OCI-LY1 (cell line): ENCODE measurements at regions not wholly inside any gene's neighbourhood (a gene's known extent, or its start where the extent isn't known, plus 50 kb on each side); places are given as distances from the start of the nearest gene placed in this dataset.

Source experiments
- H2AFZ ChIP-seq: fragments of 200-600 bp; sonication (generic), shearing (Covaris generic); 2 replicates; pipeline ENCODE4 v1.6.0; 2014; ENCODE audit warnings: antibody characterized with exemption, mild to moderate bottlenecking, low read length
- H3F3A ChIP-seq: fragments of 200-600 bp; sonication (generic), shearing (Covaris generic); 2 replicates; pipeline ENCODE4 v1.6.0; 2014; ENCODE audit warnings: mild to moderate bottlenecking, antibody characterized with exemption, low read length, moderate library complexity; ENCODE audit not compliant: insufficient read depth
- H3K27ac ChIP-seq: fragments of 200-600 bp; sonication (generic); 2 replicates; pipeline ENCODE4 v1.5.1; 2014; ENCODE audit warnings: low read length, mixed run types, mild to moderate bottlenecking, low read depth; ENCODE audit not compliant: poor library complexity, severe bottlenecking
- H3K27me3 ChIP-seq: fragments of 200-600 bp; sonication (generic); 2 replicates; pipeline ENCODE4 v1.6.0; 2014; ENCODE audit warnings: antibody characterized with exemption, mild to moderate bottlenecking, low read length, moderate library complexity; ENCODE audit not compliant: insufficient read depth
- H3K36me3 ChIP-seq: fragments of 200-600 bp; sonication (generic); 2 replicates; pipeline ENCODE4 v1.6.1; 2014; ENCODE audit warnings: mild to moderate bottlenecking, antibody characterized with exemption, low read length, moderate library complexity, mixed read lengths; ENCODE audit not compliant: insufficient read depth
- H3K4me1 ChIP-seq: fragments of 200-600 bp; sonication (generic); 2 replicates; pipeline ENCODE4 v1.5.1; 2014; ENCODE audit warnings: mild to moderate bottlenecking, low read length, moderate library complexity; ENCODE audit not compliant: insufficient read depth, severe bottlenecking
- H3K4me2 ChIP-seq: fragments of 200-600 bp; sonication (generic), shearing (Covaris generic); 2 replicates; pipeline ENCODE4 v1.6.1; 2014; ENCODE audit warnings: low read length
- H3K4me3 ChIP-seq: fragments of 200-600 bp; sonication (generic); 2 replicates; pipeline ENCODE4 v1.5.1; 2014; ENCODE audit warnings: low read length, low read depth, mild to moderate bottlenecking, mixed read lengths; ENCODE audit not compliant: poor library complexity, severe bottlenecking
- H3K79me2 ChIP-seq: fragments of 200-600 bp; shearing (Covaris generic); 2 replicates; pipeline ENCODE4 v1.6.1; 2016; ENCODE audit warnings: mixed run types, low read length, mixed read lengths; ENCODE audit not compliant: insufficient read depth
- H3K9ac ChIP-seq: fragments of 200-600 bp; sonication (generic), shearing (Covaris generic); 2 replicates; pipeline ENCODE4 v1.6.1; 2014; ENCODE audit warnings: mild to moderate bottlenecking, low read length, mixed read lengths
- H3K9me2 ChIP-seq: fragments of 200-600 bp; sonication (generic), shearing (Covaris generic); 2 replicates; pipeline ENCODE4 v1.6.1; 2014; ENCODE audit warnings: low read depth, mild to moderate bottlenecking, low read length, mixed read lengths
- H3K9me3 ChIP-seq: fragments of 200-600 bp; shearing (Covaris generic); 2 replicates; pipeline ENCODE4 v1.6.1; 2014; ENCODE audit warnings: low read length, mixed read lengths
- H4K20me1 ChIP-seq: fragments of 200-600 bp; sonication (generic), shearing (Covaris generic); 2 replicates; pipeline ENCODE4 v1.6.0; 2016; ENCODE audit warnings: mild to moderate bottlenecking, low read length; ENCODE audit not compliant: insufficient read depth
- EZH2 ChIP-seq: fragments of 200-600 bp; sonication (generic), shearing (Covaris generic); IDR thresholded peaks from 2 replicates; pipeline ENCODE4 v1.8.0; 2017; ENCODE audit warnings: borderline replicate concordance, mixed run types, mild to moderate bottlenecking, antibody characterized with exemption, low read length, moderate library complexity, mixed read lengths
- TF ChIP-seq, protein P1 (sequence below): fragments of 200-600 bp; sonication (generic), shearing (Covaris generic); IDR thresholded peaks from 2 replicates; pipeline ENCODE4 v1.5.1; 2017; ENCODE audit warnings: mild to moderate bottlenecking, antibody characterized with exemption, low read length, moderate library complexity, mixed read lengths

DNA sequence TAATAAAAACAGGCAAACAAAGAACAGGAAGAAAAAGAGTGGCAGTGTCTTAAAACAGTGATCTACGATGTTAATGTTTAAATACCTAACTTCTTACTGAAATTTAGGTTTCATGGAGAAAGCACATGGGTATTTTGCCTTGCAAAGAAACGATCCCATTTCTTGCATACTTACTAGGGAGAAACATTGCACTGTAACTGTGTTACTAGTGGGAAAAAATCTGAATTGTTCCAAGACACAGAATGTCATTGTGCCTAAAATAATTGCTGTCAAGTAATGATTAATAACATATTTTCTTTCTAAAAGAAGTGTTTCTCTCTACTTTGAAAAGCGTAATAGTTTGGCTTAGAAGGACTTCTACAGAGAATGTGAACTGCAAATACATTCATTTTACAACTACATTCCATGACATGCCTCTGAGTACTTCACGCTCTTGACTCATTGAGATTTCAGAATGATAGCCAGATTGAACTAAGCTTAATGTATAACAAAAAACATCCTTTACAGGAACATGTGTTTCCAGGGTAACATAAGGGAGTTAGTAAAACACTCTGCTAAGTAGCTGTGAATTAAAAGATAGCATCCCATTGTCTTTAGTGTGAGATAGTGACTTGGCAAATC, 256.2 kb upstream of the CPNE8 start:
- no peak overlapping the region for H3K4me2 ChIP-seq
- H3K4me1 ChIP-seq = no peaks in the 10 kb centered on the region
- H3K79me2 ChIP-seq = no peaks in the 10 kb centered on the region
- no peaks in the 10 kb centered on the region for H3K9me2 ChIP-seq
- no peaks in the 10 kb centered on the region for H3K27me3 ChIP-seq
- H3K36me3 ChIP-seq = no peaks in the 10 kb centered on the region
- no peak overlapping the region for H2AFZ ChIP-seq
- H3K27ac ChIP-seq = no peak overlapping the region
- no peak for TF ChIP-seq EZH2
- TF ChIP-seq, protein P1, sequence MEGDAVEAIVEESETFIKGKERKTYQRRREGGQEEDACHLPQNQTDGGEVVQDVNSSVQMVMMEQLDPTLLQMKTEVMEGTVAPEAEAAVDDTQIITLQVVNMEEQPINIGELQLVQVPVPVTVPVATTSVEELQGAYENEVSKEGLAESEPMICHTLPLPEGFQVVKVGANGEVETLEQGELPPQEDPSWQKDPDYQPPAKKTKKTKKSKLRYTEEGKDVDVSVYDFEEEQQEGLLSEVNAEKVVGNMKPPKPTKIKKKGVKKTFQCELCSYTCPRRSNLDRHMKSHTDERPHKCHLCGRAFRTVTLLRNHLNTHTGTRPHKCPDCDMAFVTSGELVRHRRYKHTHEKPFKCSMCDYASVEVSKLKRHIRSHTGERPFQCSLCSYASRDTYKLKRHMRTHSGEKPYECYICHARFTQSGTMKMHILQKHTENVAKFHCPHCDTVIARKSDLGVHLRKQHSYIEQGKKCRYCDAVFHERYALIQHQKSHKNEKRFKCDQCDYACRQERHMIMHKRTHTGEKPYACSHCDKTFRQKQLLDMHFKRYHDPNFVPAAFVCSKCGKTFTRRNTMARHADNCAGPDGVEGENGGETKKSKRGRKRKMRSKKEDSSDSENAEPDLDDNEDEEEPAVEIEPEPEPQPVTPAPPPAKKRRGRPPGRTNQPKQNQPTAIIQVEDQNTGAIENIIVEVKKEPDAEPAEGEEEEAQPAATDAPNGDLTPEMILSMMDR = no peak
- no peaks in the 10 kb centered on the region for H4K20me1 ChIP-seq
- H3K9ac ChIP-seq = no peak overlapping the region
- H3F3A ChIP-seq = no peaks in the 10 kb centered on the region
- H3K4me3 ChIP-seq = no peak overlapping the region
- no peaks in the 10 kb centered on the region for H3K9me3 ChIP-seq

DNA sequence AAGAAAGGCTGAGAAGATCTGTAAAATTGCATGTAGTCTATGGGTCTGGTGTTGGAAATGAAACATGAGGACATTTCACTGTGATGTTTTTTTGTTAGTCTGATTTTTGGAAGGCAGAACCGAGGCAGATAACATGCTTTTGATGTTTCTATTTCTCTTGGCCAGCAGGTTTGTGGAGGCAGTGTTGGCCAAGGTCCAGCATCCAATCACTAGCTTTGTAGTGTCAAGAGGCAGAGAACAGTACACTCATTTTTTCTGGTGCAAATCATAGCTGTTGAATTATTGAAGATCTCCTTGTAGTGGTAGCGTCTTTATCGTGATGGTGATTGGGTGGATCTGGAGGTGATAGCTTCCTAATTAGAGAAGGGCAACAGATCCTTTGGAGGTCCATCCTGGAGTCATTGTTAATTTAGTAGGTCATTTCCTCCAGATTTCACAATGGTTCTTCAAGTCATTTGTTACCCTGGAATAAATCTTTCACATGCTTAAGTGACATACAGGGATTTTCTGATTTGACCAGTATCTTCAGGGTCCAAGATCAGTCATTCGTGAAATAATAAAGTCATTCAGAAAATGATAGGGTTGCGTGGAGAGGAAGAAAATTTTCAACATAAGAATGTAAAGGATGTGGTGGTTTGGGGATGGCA, 252.4 kb upstream of the CPNE8 start:
- no peaks in the 10 kb centered on the region for H3F3A ChIP-seq
- TF ChIP-seq EZH2 = no peak
- TF ChIP-seq, protein P1 = no peak

DNA sequence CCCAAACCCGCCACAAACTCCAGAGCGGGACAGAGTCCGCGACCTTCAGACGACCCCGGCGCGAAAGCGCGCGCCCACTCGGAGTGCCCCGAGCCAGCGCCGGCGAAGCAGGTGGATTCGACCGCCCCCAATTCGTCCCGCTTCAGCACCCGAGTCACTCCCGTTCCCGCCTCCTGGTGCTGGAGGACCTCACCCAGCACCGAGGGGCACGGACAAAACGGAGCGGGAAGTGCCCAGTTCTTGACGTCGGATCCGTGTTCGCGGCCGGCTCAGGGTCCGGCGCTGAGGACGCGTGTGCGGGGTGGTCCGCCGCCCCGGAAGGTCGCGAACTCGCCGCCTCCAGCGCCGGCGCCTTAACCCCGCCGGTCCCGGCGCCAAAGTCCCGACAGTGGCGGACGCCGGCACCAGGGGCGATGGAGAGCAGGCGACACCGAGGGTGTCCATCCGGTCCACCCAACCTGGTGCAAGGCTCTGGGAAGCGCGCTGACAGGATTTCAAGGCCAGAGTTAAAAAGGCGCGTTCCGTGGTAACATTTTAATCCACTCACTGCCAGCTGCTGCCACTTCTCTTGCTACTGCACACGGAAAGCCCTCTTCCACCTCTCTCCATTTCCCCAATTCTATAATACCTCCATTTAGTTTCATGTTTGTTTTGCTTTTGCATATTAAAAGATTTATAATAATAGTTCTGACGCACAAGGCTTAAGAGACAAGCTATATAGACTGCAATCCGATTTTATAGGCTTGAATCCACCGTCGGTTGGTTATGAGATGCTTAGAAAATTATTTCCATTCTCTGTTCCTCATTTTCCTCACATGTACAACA, 240.0 kb upstream of the CPNE8 start:
- Histone ChIP-seq H3K4me1 (no peaks in the 10 kb centered on the region), H3K36me3 (no peaks in the 10 kb centered on the region), H3K4me2 (no peak overlapping the region), H3K27me3 (no peaks in the 10 kb centered on the region), H3K9me2 (no peaks in the 10 kb centered on the region), H4K20me1 (no peaks in the 10 kb centered on the region), H3K9ac (no peak overlapping the region), H3K27ac (no peak overlapping the region), H2AFZ (no peak overlapping the region), H3F3A (no peaks in the 10 kb centered on the region), H3K4me3 (no peak overlapping the region), H3K79me2 (no peaks in the 10 kb centered on the region), H3K9me3 (no peaks in the 10 kb centered on the region)
- TF ChIP-seq, protein P1 = no peak
- no peak for TF ChIP-seq EZH2

More for the DNA sequence above, 252.4 kb upstream of the CPNE8 start:
- no peaks in the 10 kb centered on the region for H3K36me3 ChIP-seq
- no peak overlapping the region for H3K4me2 ChIP-seq
- no peaks in the 10 kb centered on the region for H3K9me2 ChIP-seq
- no peak overlapping the region for H3K27ac ChIP-seq
- no peak overlapping the region for H2AFZ ChIP-seq
- H3K27me3 ChIP-seq = no peaks in the 10 kb centered on the region
- H3K79me2 ChIP-seq = no peaks in the 10 kb centered on the region
- H4K20me1 ChIP-seq = no peaks in the 10 kb centered on the region
- no peak overlapping the region for H3K4me3 ChIP-seq
- H3K9ac ChIP-seq = no peak overlapping the region
- no peaks in the 10 kb centered on the region for H3K9me3 ChIP-seq
- H3K4me1 ChIP-seq = no peaks in the 10 kb centered on the region
